Loucy (cell line): ENCODE measurements at regions not wholly inside any gene's neighbourhood (a gene's known extent, or its start where the extent isn't known, plus 50 kb on each side); places are given as distances from the start of the nearest gene placed in this dataset.

ENCODE experiments used
- CTCF ChIP-seq: fragments of 200-600 bp; sonication (generic); conservative IDR thresholded peaks from 2 replicates; pipeline ENCODE4 v1.5.1; 2014; ENCODE audit warnings: mild to moderate bottlenecking, antibody characterized with exemption, low read length
- EZH2phosphoT487 ChIP-seq: fragments of 200-600 bp; IDR thresholded peaks from 2 replicates; pipeline ENCODE4 v1.6.1; 2018; ENCODE audit warnings: antibody characterized with exemption, mild to moderate bottlenecking, moderate library complexity, borderline replicate concordance

GRCh38 chr4:53709693-53710092, 118.4 kb upstream of the LNX1 start:
- TF ChIP-seq CTCF (peak; percentile 22), EZH2phosphoT487 (no peak)
